ENCODE measurements at regions not wholly inside any gene's neighbourhood (a gene's known extent, or its start where the extent isn't known, plus 50 kb on each side); places are given as distances from the start of the nearest gene placed in this dataset.

- no peak for TF ChIP-seq CTCF (conservative IDR thresholded peaks at IDR 0.05 in 1 of 2, IDR thresholded peaks at IDR 0.05 in 1 of 2; ENCODE audit: low read depth in 1 of 2, low read length in 2 of 2)
- no peak for TF ChIP-seq EZH2 (IDR thresholded peaks at IDR 0.05; ENCODE audit: low read length, missing control alignments)
These were observed 567.2 kb downstream of the MBD2 start for GRCh38 chr18:53657257-53657656.

Data from fibroblast of lung (primary cell).